Liver (tissue), 8 donors: ENCODE measurements at regions not wholly inside any gene's neighbourhood (a gene's known extent, or its start where the extent isn't known, plus 50 kb on each side); places are given as distances from the start of the nearest gene placed in this dataset.

ENCODE experiments used
- DNase-seq: peaks from one replicate; pipeline ENCODE4 v3.0.0-alpha.2; 2017; ENCODE audit warnings: low spot score
- H3K27ac ChIP-seq, 2 donors: one replicate each; pipeline ENCODE4 v1.7.0; 2013; ENCODE audit warnings: inconsistent platforms in 2 of 2, low read length in 2 of 2, control low read depth in 1 of 2, low read depth in 1 of 2, mild to moderate bottlenecking in 1 of 2
- H3K27me3 ChIP-seq, 4 donors: one replicate each; pipeline versions ENCODE4 v1.6.1 to v1.7.0; 2013; ENCODE audit warnings: low read length in 3 of 4, inconsistent platforms in 1 of 4, mild to moderate bottlenecking in 1 of 4, moderate library complexity in 1 of 4; ENCODE audit not compliant: control insufficient read depth in 4 of 4, insufficient read depth in 4 of 4
- H3K36me3 ChIP-seq, 4 donors: one replicate each; pipeline versions ENCODE4 v1.6.1 to v1.7.0; 2013; ENCODE audit warnings: low read length in 3 of 4, mild to moderate bottlenecking in 3 of 4, low read depth in 1 of 4, moderate library complexity in 1 of 4; ENCODE audit not compliant: control insufficient read depth in 4 of 4, insufficient read depth in 3 of 4
- H3K4me1 ChIP-seq, 4 donors: one replicate each; pipeline versions ENCODE4 v1.6.1 to v1.7.0; 2013; ENCODE audit warnings: low read length in 3 of 4, mild to moderate bottlenecking in 3 of 4, moderate library complexity in 1 of 4; ENCODE audit not compliant: control insufficient read depth in 4 of 4, insufficient read depth in 4 of 4
- H3K4me3 ChIP-seq, 3 donors: one replicate each; pipeline versions ENCODE4 v1.6.1 to v1.7.0; 2013; ENCODE audit warnings: low read length in 3 of 3, control low read depth in 1 of 3, low read depth in 1 of 3, mild to moderate bottlenecking in 1 of 3
- H3K9ac ChIP-seq, 2 donors: one replicate each; pipeline ENCODE4 v1.7.0; 2013; ENCODE audit warnings: low read length in 2 of 2, mild to moderate bottlenecking in 2 of 2, moderate library complexity in 2 of 2, control low read depth in 1 of 2, low read depth in 1 of 2
- H3K9me3 ChIP-seq, 4 donors: one replicate each; pipeline versions ENCODE4 v1.6.1 to v1.7.0; 2013; ENCODE audit warnings: low read length in 3 of 4; ENCODE audit not compliant: control insufficient read depth in 4 of 4
- ATF3 ChIP-seq: IDR thresholded peaks from 2 replicates; pipeline ENCODE4 v1.6.1; 2016; ENCODE audit warnings: antibody characterized with exemption
- CTCF ChIP-seq: fragments of 150-350 bp; IDR thresholded peaks from 2 replicates; pipeline ENCODE4 v1.5.1; 2017; ENCODE audit warnings: improper control_type of control experiment, low read depth, low read length; ENCODE audit not compliant: missing input control
- EGR1 ChIP-seq, 2 donors: IDR thresholded peaks; 2 replicates each; pipeline ENCODE4 v1.6.1; 2016 to 2018; ENCODE audit warnings: antibody characterized with exemption in 2 of 2, low read depth in 2 of 2
- FOXA1 ChIP-seq: IDR thresholded peaks from 2 replicates; pipeline ENCODE4 v1.6.1; 2016; ENCODE audit warnings: antibody characterized with exemption
- FOXA2 ChIP-seq: IDR thresholded peaks from 2 replicates; pipeline ENCODE4 v1.6.1; 2016; ENCODE audit warnings: antibody characterized with exemption
- GABPA ChIP-seq, 2 donors: IDR thresholded peaks in 1 of 2; conservative IDR thresholded peaks in 1 of 2; 2 replicates each; pipeline ENCODE4 v1.6.1; 2016; ENCODE audit warnings: antibody characterized with exemption in 2 of 2, mild to moderate bottlenecking in 1 of 2, moderate library complexity in 1 of 2
- HNF4A ChIP-seq, 2 donors: conservative IDR thresholded peaks; 2 replicates each; pipeline ENCODE4 v1.6.1; 2016; ENCODE audit warnings: antibody characterized with exemption in 2 of 2, mild to moderate bottlenecking in 2 of 2
- HNF4G ChIP-seq: IDR thresholded peaks from 2 replicates; pipeline ENCODE4 v1.6.1; 2016; ENCODE audit warnings: antibody characterized with exemption
- JUND ChIP-seq, 2 donors: IDR thresholded peaks; 2 replicates each; pipeline ENCODE4 v1.6.1; 2016; ENCODE audit warnings: antibody characterized with exemption in 2 of 2
- MAX ChIP-seq: IDR thresholded peaks from 2 replicates; pipeline ENCODE4 v1.6.1; 2016; ENCODE audit warnings: antibody characterized with exemption
- NR2F2 ChIP-seq: IDR thresholded peaks from 2 replicates; pipeline ENCODE4 v1.6.1; 2016; ENCODE audit warnings: antibody characterized with exemption
- RAD21 ChIP-seq, 2 donors: IDR thresholded peaks; 2 replicates each; pipeline ENCODE4 v1.6.1; 2016; ENCODE audit warnings: antibody characterized with exemption in 2 of 2, mild to moderate bottlenecking in 2 of 2
- REST ChIP-seq: IDR thresholded peaks from 2 replicates; pipeline ENCODE4 v1.6.1; 2016; ENCODE audit warnings: antibody characterized with exemption, mild to moderate bottlenecking
- RXRA ChIP-seq, 2 donors: IDR thresholded peaks; 2 replicates each; pipeline ENCODE4 v1.6.1; 2017 to 2018; ENCODE audit warnings: antibody characterized with exemption in 2 of 2, mild to moderate bottlenecking in 1 of 2
- SP1 ChIP-seq: IDR thresholded peaks from 2 replicates; pipeline ENCODE4 v1.6.1; 2018; ENCODE audit warnings: antibody characterized with exemption, mild to moderate bottlenecking
- TAF1 ChIP-seq: conservative IDR thresholded peaks from 2 replicates; pipeline ENCODE4 v1.6.1; 2016; ENCODE audit warnings: antibody characterized with exemption, mild to moderate bottlenecking
- YY1 ChIP-seq: IDR thresholded peaks from 2 replicates; pipeline ENCODE4 v1.6.1; 2016; ENCODE audit warnings: antibody characterized with exemption, mild to moderate bottlenecking
- ZBTB33 ChIP-seq: IDR thresholded peaks from 2 replicates; pipeline ENCODE4 v1.6.1; 2016; ENCODE audit warnings: antibody characterized with exemption
- WGBS: extraction: QIAGEN DNeasy Blood & Tissue Kit; methylation state at CpG from one replicate; pipeline ENCODE4 v1.1.7; 2013; 5-methylcytosine and 5-hydroxymethylcytosine counted together
- donor health status: healthy.
- donor health status: healthy.
- donor health status: healthy.
- donor health status: healthy.
- donor health status: healthy.

- no peak for DNase-seq
- Histone ChIP-seq H3K9me3 (no peaks in the 10 kb centered on the region), H3K27me3 (no peaks in the 10 kb centered on the region), H3K27ac (no peak overlapping the region), H3K4me1 (no peaks in the 10 kb centered on the region), H3K9ac (no peak overlapping the region), H3K36me3 (peaks cover 0 to 3% (median 0%) of the 10 kb centered on the region in 4 donors), H3K4me3 (no peak overlapping the region)
- TF ChIP-seq FOXA2 (no peak), RXRA (IDR thresholded peaks at IDR 0.05) (no peak), EGR1 (IDR thresholded peaks at IDR 0.05; ENCODE audit: low read depth in 2 of 2) (no peak), NR2F2 (no peak), ZBTB33 (no peak), HNF4G (no peak), GABPA (IDR thresholded peaks at IDR 0.05 in 1 of 2, conservative IDR thresholded peaks at IDR 0.05 in 1 of 2) (no peak), CTCF (no peak), JUND (IDR thresholded peaks at IDR 0.05) (no peak), REST (no peak), FOXA1 (no peak), SP1 (no peak), ATF3 (no peak), YY1 (no peak), TAF1 (no peak), HNF4A (conservative IDR thresholded peaks at IDR 0.05) (no peak), MAX (no peak), RAD21 (IDR thresholded peaks at IDR 0.05) (no peak)
- 97% methylated on average over 1 of the region's 1 CpG for WGBS
Observed at GRCh38 chr17:14409292-14409691, 108.4 kb downstream of the HS3ST3B1 start.
